Gastroesophageal sphincter (tissue), 3 donors: ENCODE measurements at regions not wholly inside any gene's neighbourhood (a gene's known extent, or its start where the extent isn't known, plus 50 kb on each side); places are given as distances from the start of the nearest gene placed in this dataset.

Experiments
- EP300 ChIP-seq: sonication (generic); formaldehyde crosslinking; IDR thresholded peaks from one replicate; pipeline ENCODE4 v1.6.1; 2017; ENCODE audit warnings: antibody characterized with exemption, mild to moderate bottlenecking
- POLR2A ChIP-seq, 2 donors: fragments of 450-650 bp; IDR thresholded peaks; one replicate each; pipeline ENCODE4 v1.6.1; 2017; ENCODE audit warnings: antibody characterized with exemption in 2 of 2, mild to moderate bottlenecking in 2 of 2, moderate library complexity in 1 of 2
- TF ChIP-seq, protein P1 (sequence below), 4 experiments: fragments of 200-600 bp in 2 of 4; fragments of 450-650 bp in 2 of 4; sonication (generic) in 1 of 4; IDR thresholded peaks; one replicate each; pipeline ENCODE4 v1.5.1; 2017 to 2019; ENCODE audit warnings: antibody characterized with exemption in 4 of 4, mild to moderate bottlenecking in 2 of 4, moderate library complexity in 2 of 4

DNA sequence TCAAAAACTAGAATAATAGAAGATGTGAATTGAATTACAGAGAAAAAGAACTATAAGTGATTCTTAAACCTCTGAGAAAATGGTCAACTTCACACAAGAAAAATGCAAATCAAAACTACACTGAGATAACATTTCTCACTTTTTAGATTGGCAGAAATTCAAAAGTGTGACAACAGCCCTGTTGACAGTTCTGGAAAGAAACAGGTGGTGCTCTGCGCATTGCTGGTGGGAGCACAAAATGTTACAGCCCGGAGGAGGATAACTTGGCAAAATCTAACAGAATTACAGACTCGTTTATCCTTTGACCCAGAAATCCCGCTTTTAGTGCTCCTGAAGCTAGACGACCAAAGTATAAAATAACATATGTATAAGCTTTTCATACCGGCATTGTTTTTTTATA lies 222.5 kb upstream of the CNTN1 start:
- TF ChIP-seq, protein P1, sequence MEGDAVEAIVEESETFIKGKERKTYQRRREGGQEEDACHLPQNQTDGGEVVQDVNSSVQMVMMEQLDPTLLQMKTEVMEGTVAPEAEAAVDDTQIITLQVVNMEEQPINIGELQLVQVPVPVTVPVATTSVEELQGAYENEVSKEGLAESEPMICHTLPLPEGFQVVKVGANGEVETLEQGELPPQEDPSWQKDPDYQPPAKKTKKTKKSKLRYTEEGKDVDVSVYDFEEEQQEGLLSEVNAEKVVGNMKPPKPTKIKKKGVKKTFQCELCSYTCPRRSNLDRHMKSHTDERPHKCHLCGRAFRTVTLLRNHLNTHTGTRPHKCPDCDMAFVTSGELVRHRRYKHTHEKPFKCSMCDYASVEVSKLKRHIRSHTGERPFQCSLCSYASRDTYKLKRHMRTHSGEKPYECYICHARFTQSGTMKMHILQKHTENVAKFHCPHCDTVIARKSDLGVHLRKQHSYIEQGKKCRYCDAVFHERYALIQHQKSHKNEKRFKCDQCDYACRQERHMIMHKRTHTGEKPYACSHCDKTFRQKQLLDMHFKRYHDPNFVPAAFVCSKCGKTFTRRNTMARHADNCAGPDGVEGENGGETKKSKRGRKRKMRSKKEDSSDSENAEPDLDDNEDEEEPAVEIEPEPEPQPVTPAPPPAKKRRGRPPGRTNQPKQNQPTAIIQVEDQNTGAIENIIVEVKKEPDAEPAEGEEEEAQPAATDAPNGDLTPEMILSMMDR (IDR thresholded peaks at IDR 0.05), result no peak
- TF ChIP-seq EP300 (no peak), POLR2A (IDR thresholded peaks at IDR 0.05) (no peak)
